HG03460 (cell line): ENCODE measurements at regions not wholly inside any gene's neighbourhood (a gene's known extent, or its start where the extent isn't known, plus 50 kb on each side); places are given as distances from the start of the nearest gene placed in this dataset.

Experiments
- ATAC-seq: cut with Tn5 transposase; IDR thresholded peaks from one replicate; pipeline ENCODE4 v1.9.1; 2021; ENCODE audit not compliant: unreplicated experiment

GRCh38 chr20:61166324-61166723 lies 85.7 kb upstream of the CDH4 start:
- no peak for ATAC-seq

- ATAC-seq: no peak
Observed at GRCh38 chr20:61168605-61169004, 83.5 kb upstream of the CDH4 start.

GRCh38 chr20:61169874-61170273 lies 82.2 kb upstream of the CDH4 start:
- ATAC-seq: no peak

GRCh38 chr20:61170496-61171320 lies 81.4 kb upstream of the CDH4 start:
- no peak for ATAC-seq

- no peak for ATAC-seq
Observed at GRCh38 chr20:61173267-61173666, 78.8 kb upstream of the CDH4 start.

- no peak for ATAC-seq
Observed at GRCh38 chr20:61173961-61174725, 77.9 kb upstream of the CDH4 start.

GRCh38 chr20:61176874-61177273 lies 75.2 kb upstream of the CDH4 start:
- no peak for ATAC-seq

GRCh38 chr20:61178551-61179071 lies 73.5 kb upstream of the CDH4 start:
- ATAC-seq: no peak

GRCh38 chr20:61184194-61184593 lies 67.9 kb upstream of the CDH4 start:
- ATAC-seq: no peak

GRCh38 chr20:61185181-61185580 lies 66.9 kb upstream of the CDH4 start:
- ATAC-seq: no peak

- ATAC-seq: no peak
Observed at GRCh38 chr20:61185841-61186601, 66.0 kb upstream of the CDH4 start.

GRCh38 chr20:61186771-61187472 lies 65.1 kb upstream of the CDH4 start:
- no peak for ATAC-seq

- no peak for ATAC-seq
Observed at GRCh38 chr20:61189534-61189933, 62.5 kb upstream of the CDH4 start.

GRCh38 chr20:61191096-61191495 lies 61.0 kb upstream of the CDH4 start:
- ATAC-seq: no peak

GRCh38 chr20:61192337-61192950 lies 59.6 kb upstream of the CDH4 start:
- ATAC-seq: no peak

GRCh38 chr20:61193164-61193563 lies 58.9 kb upstream of the CDH4 start:
- no peak for ATAC-seq
